ENCODE measurements at regions not wholly inside any gene's neighbourhood (a gene's known extent, or its start where the extent isn't known, plus 50 kb on each side); places are given as distances from the start of the nearest gene placed in this dataset.

DNA sequence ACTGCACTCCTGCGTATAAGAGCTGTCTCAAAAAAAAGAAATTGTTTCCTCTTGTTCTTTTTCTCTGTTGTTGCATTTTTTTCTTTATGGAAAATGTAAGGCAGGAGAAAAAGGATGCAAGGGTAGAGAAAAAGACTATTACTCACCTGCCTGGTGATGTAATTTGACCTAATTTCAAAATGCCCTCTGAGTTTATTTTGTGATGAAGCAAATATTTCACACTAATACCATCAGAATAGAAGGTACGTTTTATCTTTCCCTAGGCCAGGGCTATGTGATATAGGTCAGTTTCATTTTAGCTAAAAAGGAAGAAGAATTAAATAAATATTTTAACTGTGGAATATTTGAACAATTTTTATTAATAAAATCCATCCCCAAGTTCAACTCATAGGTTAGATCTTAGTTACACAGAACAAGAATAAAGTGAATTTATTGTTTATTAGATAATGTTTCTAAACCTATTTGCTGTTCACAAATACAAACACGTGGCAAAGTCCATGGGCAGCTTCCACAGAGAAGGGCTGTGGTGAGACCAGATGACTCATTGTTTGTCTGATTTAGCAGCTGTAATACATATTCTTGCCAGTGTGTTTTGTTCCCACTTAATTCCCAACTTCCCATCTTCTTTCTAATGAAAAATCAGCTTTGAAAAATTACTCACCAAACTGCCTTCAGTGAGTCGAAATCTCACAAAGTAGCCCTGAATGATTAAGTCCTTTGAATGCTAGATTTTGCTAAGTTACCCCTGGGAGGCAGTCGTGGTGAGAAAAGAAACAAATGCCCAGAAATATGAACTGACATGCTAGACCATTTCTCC, 52.8 kb upstream of the CCDC112 start (continued):
- TF ChIP-seq, protein P1, sequence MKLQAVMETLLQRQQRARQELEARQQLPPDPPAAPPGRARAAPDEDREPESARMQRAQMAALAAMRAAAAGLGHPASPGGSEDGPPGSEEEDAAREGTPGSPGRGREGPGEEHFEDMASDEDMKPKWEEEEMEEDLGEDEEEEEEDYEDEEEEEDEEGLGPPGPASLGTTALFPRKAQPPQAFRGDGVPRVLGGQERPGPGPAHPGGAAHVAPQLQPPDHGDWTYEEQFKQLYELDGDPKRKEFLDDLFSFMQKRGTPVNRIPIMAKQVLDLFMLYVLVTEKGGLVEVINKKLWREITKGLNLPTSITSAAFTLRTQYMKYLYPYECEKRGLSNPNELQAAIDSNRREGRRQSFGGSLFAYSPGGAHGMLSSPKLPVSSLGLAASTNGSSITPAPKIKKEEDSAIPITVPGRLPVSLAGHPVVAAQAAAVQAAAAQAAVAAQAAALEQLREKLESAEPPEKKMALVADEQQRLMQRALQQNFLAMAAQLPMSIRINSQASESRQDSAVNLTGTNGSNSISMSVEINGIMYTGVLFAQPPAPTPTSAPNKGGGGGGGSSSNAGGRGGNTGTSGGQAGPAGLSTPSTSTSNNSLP (IDR thresholded peaks at IDR 0.05; ENCODE audit: low read depth, low read length), result peak; percentile 33
- TF ChIP-seq ZSCAN20 (CRISPR knock-in tag; IDR thresholded peaks at IDR 0.05; ENCODE audit: borderline replicate concordance) (no peak), KDM3A (CRISPR knock-in tag; IDR thresholded peaks at IDR 0.05; ENCODE audit: low read depth) (no peak), ATAD3A (CRISPR knock-in tag; IDR thresholded peaks at IDR 0.05) (no peak), ZNF224 (CRISPR knock-in tag; IDR thresholded peaks at IDR 0.05) (no peak), NFIC (IDR thresholded peaks at IDR 0.05; ENCODE audit: low read length) (no peak), SOX6 (IDR thresholded peaks at IDR 0.05) (no peak), SOX6 (CRISPR knock-in tag; IDR thresholded peaks at IDR 0.05) (peak; percentile 39; the same call in 1 of the 2 replicates), DPF2 (CRISPR knock-in tag; IDR thresholded peaks at IDR 0.05; ENCODE audit: borderline replicate concordance, low read depth) (0 out of 2 replicates have a peak, but pooled peaks have one; percentile 17), HMG20A (CRISPR knock-in tag; IDR thresholded peaks at IDR 0.05; ENCODE audit: borderline replicate concordance) (peak; percentile 57; the same call in 1 of the 2 replicates), NR2C2 (CRISPR knock-in tag; IDR thresholded peaks at IDR 0.05; ENCODE audit: borderline replicate concordance) (peak; percentile 21; the same call in 1 of the 2 replicates), GATAD2A (CRISPR knock-in tag; IDR thresholded peaks at IDR 0.05) (0 out of 2 replicates have a peak, but pooled peaks have one; percentile 18), SSRP1 (CRISPR knock-in tag; IDR thresholded peaks at IDR 0.05) (no peak), ARNTL (CRISPR knock-in tag; IDR thresholded peaks at IDR 0.05) (no peak)
- TF ChIP-seq, protein P2, sequence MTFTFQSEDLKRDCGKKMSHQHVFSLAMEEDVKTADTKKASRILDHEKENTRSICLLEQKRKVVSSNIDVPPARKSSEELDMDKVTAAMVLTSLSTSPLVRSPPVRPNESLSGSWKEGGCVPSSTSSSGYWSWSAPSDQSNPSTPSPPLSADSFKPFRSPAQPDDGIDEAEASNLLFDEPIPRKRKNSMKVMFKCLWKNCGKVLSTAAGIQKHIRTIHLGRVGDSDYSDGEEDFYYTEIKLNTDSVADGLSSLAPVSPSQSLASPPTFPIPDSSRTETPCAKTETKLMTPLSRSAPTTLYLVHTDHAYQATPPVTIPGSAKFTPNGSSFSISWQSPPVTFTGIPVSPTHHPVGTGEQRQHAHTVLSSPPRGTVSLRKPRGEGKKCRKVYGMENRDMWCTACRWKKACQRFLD (CRISPR knock-in tag; IDR thresholded peaks at IDR 0.05; ENCODE audit: borderline replicate concordance), result no peak
- TF ChIP-seq, protein P3, sequence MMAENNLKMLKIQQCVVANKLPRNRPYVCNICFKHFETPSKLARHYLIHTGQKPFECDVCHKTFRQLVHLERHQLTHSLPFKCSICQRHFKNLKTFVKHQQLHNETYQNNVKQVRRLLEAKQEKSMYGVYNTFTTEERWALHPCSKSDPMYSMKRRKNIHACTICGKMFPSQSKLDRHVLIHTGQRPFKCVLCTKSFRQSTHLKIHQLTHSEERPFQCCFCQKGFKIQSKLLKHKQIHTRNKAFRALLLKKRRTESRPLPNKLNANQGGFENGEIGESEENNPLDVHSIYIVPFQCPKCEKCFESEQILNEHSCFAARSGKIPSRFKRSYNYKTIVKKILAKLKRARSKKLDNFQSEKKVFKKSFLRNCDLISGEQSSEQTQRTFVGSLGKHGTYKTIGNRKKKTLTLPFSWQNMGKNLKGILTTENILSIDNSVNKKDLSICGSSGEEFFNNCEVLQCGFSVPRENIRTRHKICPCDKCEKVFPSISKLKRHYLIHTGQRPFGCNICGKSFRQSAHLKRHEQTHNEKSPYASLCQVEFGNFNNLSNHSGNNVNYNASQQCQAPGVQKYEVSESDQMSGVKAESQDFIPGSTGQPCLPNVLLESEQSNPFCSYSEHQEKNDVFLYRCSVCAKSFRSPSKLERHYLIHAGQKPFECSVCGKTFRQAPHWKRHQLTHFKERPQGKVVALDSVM (CRISPR knock-in tag; IDR thresholded peaks at IDR 0.05), result no peak
- TF ChIP-seq, protein P4, sequence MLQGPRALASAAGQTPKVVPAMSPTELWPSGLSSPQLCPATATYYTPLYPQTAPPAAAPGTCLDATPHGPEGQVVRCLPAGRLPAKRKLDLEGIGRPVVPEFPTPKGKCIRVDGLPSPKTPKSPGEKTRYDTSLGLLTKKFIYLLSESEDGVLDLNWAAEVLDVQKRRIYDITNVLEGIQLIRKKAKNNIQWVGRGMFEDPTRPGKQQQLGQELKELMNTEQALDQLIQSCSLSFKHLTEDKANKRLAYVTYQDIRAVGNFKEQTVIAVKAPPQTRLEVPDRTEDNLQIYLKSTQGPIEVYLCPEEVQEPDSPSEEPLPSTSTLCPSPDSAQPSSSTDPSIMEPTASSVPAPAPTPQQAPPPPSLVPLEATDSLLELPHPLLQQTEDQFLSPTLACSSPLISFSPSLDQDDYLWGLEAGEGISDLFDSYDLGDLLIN (CRISPR knock-in tag; IDR thresholded peaks at IDR 0.05; ENCODE audit: borderline replicate concordance), result no peak
- TF ChIP-seq, protein P5, sequence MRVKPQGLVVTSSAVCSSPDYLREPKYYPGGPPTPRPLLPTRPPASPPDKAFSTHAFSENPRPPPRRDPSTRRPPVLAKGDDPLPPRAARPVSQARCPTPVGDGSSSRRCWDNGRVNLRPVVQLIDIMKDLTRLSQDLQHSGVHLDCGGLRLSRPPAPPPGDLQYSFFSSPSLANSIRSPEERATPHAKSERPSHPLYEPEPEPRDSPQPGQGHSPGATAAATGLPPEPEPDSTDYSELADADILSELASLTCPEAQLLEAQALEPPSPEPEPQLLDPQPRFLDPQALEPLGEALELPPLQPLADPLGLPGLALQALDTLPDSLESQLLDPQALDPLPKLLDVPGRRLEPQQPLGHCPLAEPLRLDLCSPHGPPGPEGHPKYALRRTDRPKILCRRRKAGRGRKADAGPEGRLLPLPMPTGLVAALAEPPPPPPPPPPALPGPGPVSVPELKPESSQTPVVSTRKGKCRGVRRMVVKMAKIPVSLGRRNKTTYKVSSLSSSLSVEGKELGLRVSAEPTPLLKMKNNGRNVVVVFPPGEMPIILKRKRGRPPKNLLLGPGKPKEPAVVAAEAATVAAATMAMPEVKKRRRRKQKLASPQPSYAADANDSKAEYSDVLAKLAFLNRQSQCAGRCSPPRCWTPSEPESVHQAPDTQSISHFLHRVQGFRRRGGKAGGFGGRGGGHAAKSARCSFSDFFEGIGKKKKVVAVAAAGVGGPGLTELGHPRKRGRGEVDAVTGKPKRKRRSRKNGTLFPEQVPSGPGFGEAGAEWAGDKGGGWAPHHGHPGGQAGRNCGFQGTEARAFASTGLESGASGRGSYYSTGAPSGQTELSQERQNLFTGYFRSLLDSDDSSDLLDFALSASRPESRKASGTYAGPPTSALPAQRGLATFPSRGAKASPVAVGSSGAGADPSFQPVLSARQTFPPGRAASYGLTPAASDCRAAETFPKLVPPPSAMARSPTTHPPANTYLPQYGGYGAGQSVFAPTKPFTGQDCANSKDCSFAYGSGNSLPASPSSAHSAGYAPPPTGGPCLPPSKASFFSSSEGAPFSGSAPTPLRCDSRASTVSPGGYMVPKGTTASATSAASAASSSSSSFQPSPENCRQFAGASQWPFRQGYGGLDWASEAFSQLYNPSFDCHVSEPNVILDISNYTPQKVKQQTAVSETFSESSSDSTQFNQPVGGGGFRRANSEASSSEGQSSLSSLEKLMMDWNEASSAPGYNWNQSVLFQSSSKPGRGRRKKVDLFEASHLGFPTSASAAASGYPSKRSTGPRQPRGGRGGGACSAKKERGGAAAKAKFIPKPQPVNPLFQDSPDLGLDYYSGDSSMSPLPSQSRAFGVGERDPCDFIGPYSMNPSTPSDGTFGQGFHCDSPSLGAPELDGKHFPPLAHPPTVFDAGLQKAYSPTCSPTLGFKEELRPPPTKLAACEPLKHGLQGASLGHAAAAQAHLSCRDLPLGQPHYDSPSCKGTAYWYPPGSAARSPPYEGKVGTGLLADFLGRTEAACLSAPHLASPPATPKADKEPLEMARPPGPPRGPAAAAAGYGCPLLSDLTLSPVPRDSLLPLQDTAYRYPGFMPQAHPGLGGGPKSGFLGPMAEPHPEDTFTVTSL (CRISPR knock-in tag; IDR thresholded peaks at IDR 0.05; ENCODE audit: borderline replicate concordance), result peak; percentile 76; the same call in 1 of the 2 replicates
